ENCODE measurements at regions not wholly inside any gene's neighbourhood (a gene's known extent, or its start where the extent isn't known, plus 50 kb on each side); places are given as distances from the start of the nearest gene placed in this dataset.

DNA sequence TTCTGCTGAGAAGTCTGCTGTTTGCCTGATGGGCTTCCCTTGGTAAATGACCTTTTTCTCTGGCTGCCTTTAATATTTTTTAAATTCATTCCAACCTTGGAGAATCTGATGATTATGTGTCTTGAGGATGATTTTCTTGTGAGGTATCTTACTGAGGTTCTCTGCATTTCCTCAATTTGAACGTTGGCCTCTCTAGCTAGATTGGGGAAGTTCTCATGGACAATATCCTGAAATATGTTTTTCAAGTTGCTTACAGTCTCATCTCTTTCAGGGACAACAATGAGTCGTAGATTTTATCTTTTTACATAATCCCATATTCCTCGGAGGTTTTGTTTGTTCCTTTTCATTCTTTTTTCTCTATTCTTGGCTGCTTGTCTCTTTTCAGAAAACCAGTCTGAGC lies 208.4 kb downstream of the KIF20B start:
- Histone ChIP-seq H3K27ac (ENCODE audit: low read length) (no peak overlapping the region), H3K27me3 (ENCODE audit: control insufficient read depth, insufficient read depth, low read length) (no peaks in the 10 kb centered on the region), H3K36me3 (ENCODE audit: control insufficient read depth, insufficient read depth, low read length) (no peaks in the 10 kb centered on the region), H3K4me3 (ENCODE audit: low read depth in 2 of 2, low read length in 2 of 2) (no peak overlapping the region), H3K9me3 (ENCODE audit: control insufficient read depth, insufficient read depth, low read depth, low read length) (no peaks in the 10 kb centered on the region), H3K4me1 (ENCODE audit: control insufficient read depth, insufficient read depth, low read length) (no peaks in the 10 kb centered on the region)
- DNase-seq (ENCODE audit: low read depth, low spot score) = no peak
- intact Hi-C loops (cut with micrococcal nuclease; ENCODE audit: unreplicated experiment) (no loop called here), in situ Hi-C loops (cut with HindIII; ENCODE audit: low pct_unique_long_range_greater_than_20kb, low sequenced_read_pairs) (no loop called here)
- BruUV-seq (replicated peaks) = no TSS peak
- ChIA-PET POLR2A (no interaction called here), CTCF (no interaction called here)
- no peak for TF ChIP-seq TCF7L2 (IDR thresholded peaks at IDR 0.05; ENCODE audit: low read depth, low read length)
- no peak for TF ChIP-seq POLR2AphosphoS5 (IDR thresholded peaks at IDR 0.05; ENCODE audit: low read depth, low read length)
- TF ChIP-seq SIN3A (IDR thresholded peaks at IDR 0.05; ENCODE audit: borderline replicate concordance, insufficient read depth, low read depth, low read length) = no peak
- TF ChIP-seq CTCF (IDR thresholded peaks at IDR 0.05) = no peak
- TF ChIP-seq, protein P1, sequence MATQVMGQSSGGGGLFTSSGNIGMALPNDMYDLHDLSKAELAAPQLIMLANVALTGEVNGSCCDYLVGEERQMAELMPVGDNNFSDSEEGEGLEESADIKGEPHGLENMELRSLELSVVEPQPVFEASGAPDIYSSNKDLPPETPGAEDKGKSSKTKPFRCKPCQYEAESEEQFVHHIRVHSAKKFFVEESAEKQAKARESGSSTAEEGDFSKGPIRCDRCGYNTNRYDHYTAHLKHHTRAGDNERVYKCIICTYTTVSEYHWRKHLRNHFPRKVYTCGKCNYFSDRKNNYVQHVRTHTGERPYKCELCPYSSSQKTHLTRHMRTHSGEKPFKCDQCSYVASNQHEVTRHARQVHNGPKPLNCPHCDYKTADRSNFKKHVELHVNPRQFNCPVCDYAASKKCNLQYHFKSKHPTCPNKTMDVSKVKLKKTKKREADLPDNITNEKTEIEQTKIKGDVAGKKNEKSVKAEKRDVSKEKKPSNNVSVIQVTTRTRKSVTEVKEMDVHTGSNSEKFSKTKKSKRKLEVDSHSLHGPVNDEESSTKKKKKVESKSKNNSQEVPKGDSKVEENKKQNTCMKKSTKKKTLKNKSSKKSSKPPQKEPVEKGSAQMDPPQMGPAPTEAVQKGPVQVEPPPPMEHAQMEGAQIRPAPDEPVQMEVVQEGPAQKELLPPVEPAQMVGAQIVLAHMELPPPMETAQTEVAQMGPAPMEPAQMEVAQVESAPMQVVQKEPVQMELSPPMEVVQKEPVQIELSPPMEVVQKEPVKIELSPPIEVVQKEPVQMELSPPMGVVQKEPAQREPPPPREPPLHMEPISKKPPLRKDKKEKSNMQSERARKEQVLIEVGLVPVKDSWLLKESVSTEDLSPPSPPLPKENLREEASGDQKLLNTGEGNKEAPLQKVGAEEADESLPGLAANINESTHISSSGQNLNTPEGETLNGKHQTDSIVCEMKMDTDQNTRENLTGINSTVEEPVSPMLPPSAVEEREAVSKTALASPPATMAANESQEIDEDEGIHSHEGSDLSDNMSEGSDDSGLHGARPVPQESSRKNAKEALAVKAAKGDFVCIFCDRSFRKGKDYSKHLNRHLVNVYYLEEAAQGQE (IDR thresholded peaks at IDR 0.05; ENCODE audit: insufficient read depth in 1 of 2, low read depth in 2 of 2, low read length in 1 of 2) = no peak
- ATAC-seq = no peak

DNA sequence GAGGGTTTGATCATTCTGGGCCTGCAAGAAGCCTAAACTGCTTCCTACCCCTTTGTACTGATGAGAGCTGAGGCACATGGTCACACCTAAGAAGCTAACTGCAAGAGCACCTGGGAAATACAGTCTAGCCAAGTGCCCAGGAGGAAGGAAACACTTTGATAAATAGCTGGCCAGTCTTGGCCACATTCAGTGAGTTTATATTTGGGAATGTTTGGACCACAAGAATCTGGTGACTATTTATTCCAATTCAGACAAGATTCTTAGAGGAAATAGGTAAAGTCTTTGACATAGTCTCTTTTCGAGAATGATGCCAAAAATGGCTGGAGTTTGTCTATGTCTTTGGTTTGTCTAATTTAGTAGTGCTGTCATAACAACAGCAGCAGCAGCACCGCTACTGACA lies 213.6 kb downstream of the KIF20B start:
- Histone ChIP-seq H3K27ac (ENCODE audit: low read length) (no peak overlapping the region), H3K9me3 (ENCODE audit: control insufficient read depth, insufficient read depth, low read depth, low read length) (no peaks in the 10 kb centered on the region), H3K4me1 (ENCODE audit: control insufficient read depth, insufficient read depth, low read length) (no peaks in the 10 kb centered on the region), H3K4me3 (ENCODE audit: low read depth in 2 of 2, low read length in 2 of 2) (no peak overlapping the region), H3K36me3 (ENCODE audit: control insufficient read depth, insufficient read depth, low read length) (no peaks in the 10 kb centered on the region), H3K27me3 (ENCODE audit: control insufficient read depth, insufficient read depth, low read length) (no peaks in the 10 kb centered on the region)
- in situ Hi-C loops (cut with HindIII; ENCODE audit: low pct_unique_long_range_greater_than_20kb, low sequenced_read_pairs) = no loop called here
- POLR2A ChIA-PET = no interaction called here
- CTCF ChIA-PET = no interaction called here
- ATAC-seq (no peak), DNase-seq (ENCODE audit: low read depth, low spot score) (no peak)
- BruUV-seq (replicated peaks) = no TSS peak
- TF ChIP-seq, protein P1 (IDR thresholded peaks at IDR 0.05; ENCODE audit: insufficient read depth in 1 of 2, low read depth in 2 of 2, low read length in 1 of 2) = no peak
- TF ChIP-seq TCF7L2 (IDR thresholded peaks at IDR 0.05; ENCODE audit: low read depth, low read length) (no peak), SIN3A (IDR thresholded peaks at IDR 0.05; ENCODE audit: borderline replicate concordance, insufficient read depth, low read depth, low read length) (no peak), POLR2AphosphoS5 (IDR thresholded peaks at IDR 0.05; ENCODE audit: low read depth, low read length) (no peak), CTCF (IDR thresholded peaks at IDR 0.05) (no peak)
- intact Hi-C loops (cut with micrococcal nuclease; ENCODE audit: unreplicated experiment) = no loop called here

All from Panc1 (cell line).